ENCODE measurements at regions not wholly inside any gene's neighbourhood (a gene's known extent, or its start where the extent isn't known, plus 50 kb on each side); places are given as distances from the start of the nearest gene placed in this dataset.

DNA sequence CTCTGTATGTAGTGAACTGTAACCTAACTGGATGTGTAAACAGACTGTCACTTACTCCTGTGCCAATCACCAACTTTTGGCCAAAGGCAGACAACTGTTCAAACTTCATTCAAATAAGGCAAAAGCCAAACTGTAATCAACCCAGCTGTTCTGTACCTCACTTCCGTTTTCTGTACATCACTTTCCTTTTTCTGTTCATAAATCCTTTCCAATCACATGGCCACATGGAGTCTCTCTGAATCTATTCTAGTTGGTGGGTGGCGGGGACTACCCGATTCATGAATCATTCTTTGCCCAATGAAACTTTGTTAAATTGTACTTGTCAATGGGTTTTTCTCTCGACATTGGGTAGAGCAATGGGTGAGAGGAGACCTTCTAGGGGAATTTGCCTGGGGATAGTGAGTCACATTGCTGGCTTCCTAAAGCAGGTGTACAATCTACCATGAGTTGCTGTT, 178.3 kb upstream of the RFC3 start:
- H4K20me1 ChIP-seq (ENCODE audit: insufficient read depth, low read length) = no peaks in the 10 kb centered on the region
- H3K9me3 ChIP-seq (ENCODE audit: control insufficient read depth, insufficient read depth, low read length) = no peaks in the 10 kb centered on the region
- H3K14ac ChIP-seq (replicated peaks; ENCODE audit: low read depth, low read length) = 0 out of 2 replicates have a peak overlapping the region, but pooled peaks have one; percentile 37
- H4K91ac ChIP-seq (ENCODE audit: insufficient read depth, low read depth, low read length) = no peak overlapping the region; the same call in 1 of the 2 replicates
- H3K27me3 ChIP-seq (ENCODE audit: control insufficient read depth, insufficient read depth, low read length) = no peaks in the 10 kb centered on the region
- no peak for DNase-seq
- H3K23ac ChIP-seq (ENCODE audit: low read depth, low read length) = no peak overlapping the region
- intact Hi-C loops (cut with micrococcal nuclease) = loop anchor here (5.0 kb wide), 1 partner anchor 83 kb away; no protein-coding TSS in a partner anchor
- dilution Hi-C loops (cut with HindIII; ENCODE audit: low sequenced_read_pairs, unreplicated experiment) = no loop called here
- no peak overlapping the region for H3K9ac ChIP-seq (ENCODE audit: low read depth, low read length)
- BruUV-seq (replicated peaks) = no TSS peak
- no peak overlapping the region for H2AK9ac ChIP-seq (replicated peaks; ENCODE audit: low read depth, low read length, poor library complexity)
- H3K27ac ChIP-seq (ENCODE audit: insufficient read depth, low read length) = no peak overlapping the region
- H2BK20ac ChIP-seq (ENCODE audit: low read depth, low read length) = peak overlapping the region; percentile 38; the same call in 1 of the 2 replicates
- CTCF ChIA-PET = no interaction called here
- in situ Hi-C loops (cut with MboI; ENCODE audit: low sequenced_read_pairs) = no loop called here
- H2AFZ ChIP-seq (replicated peaks; ENCODE audit: low read length, poor library complexity) = no peak overlapping the region
- no peak overlapping the region for H3K56ac ChIP-seq (ENCODE audit: extremely low read depth, insufficient read depth, low read length)
- H3K9me1 ChIP-seq (ENCODE audit: insufficient read depth, low read length) = peaks cover 16% of the 10 kb centered on the region; the same call in 1 of the 2 replicates
- peak overlapping the region; percentile 28; the same call in 1 of the 2 replicates for H3K4ac ChIP-seq (ENCODE audit: low read depth, low read length)
- POLR2A ChIA-PET (ENCODE audit: unreplicated experiment) = no interaction called here
- no peaks in the 10 kb centered on the region for H3K79me1 ChIP-seq (ENCODE audit: low read depth in 1 of 2, low read length in 2 of 2)
- H3K4me3 ChIP-seq (ENCODE audit: insufficient read depth, low read depth, low read length) = no peak overlapping the region
- ATAC-seq (ENCODE audit: low read depth) = no peak
- no peak overlapping the region for H3K4me2 ChIP-seq (ENCODE audit: low read depth, low read length)
- peak overlapping the region; percentile 69; the same call in 2 of the 3 replicates for H2BK15ac ChIP-seq (ENCODE audit: low read depth, low read length)
- WGBS, 2 experiments (ENCODE audit: extremely low coverage in 2 of 2, insufficient read length in 1 of 2) = no CpG with 5 or more reads among the region's 4 CpGs
- peak overlapping the region; percentile 45; the same call in 1 of the 2 replicates for H3K18ac ChIP-seq (ENCODE audit: low read depth, low read length)
- TF ChIP-seq CHD1 (IDR thresholded peaks at IDR 0.05; ENCODE audit: low read depth, low read length) (no peak), RAD21 (IDR thresholded peaks at IDR 0.05; ENCODE audit: low read length) (no peak), RFX5 (IDR thresholded peaks at IDR 0.05; ENCODE audit: low read depth, low read length) (no peak), BHLHE40 (IDR thresholded peaks at IDR 0.05; ENCODE audit: low read depth, low read length) (no peak), SMC3 (IDR thresholded peaks at IDR 0.05; ENCODE audit: low read depth, low read length) (no peak), POLR2A (IDR thresholded peaks at IDR 0.05; ENCODE audit: low read depth, low read length) (no peak), FOS (IDR thresholded peaks at IDR 0.05; ENCODE audit: low read depth, low read length) (no peak), RCOR1 (IDR thresholded peaks at IDR 0.05; ENCODE audit: insufficient replicate concordance, low read length) (no peak)
- peak overlapping the region; percentile 66 for H2AK5ac ChIP-seq (ENCODE audit: low read depth, low read length)
- peak overlapping the region; percentile 60 for H2BK5ac ChIP-seq (ENCODE audit: low read depth, low read length, poor library complexity, severe bottlenecking)
- peaks cover 25% of the 10 kb centered on the region for H3K4me1 ChIP-seq (ENCODE audit: control insufficient read depth, insufficient read depth, low read length)
- H2BK120ac ChIP-seq (ENCODE audit: low read depth, low read length) = peak overlapping the region; percentile 43; the same call in 1 of the 2 replicates
- H3K36me3 ChIP-seq (ENCODE audit: control insufficient read depth, insufficient read depth, low read length) = no peaks in the 10 kb centered on the region
- H4K8ac ChIP-seq (ENCODE audit: low read depth in 2 of 2, low read length in 2 of 2) = no peak overlapping the region; a peak in 1 of 4 replicates
- H4K5ac ChIP-seq (ENCODE audit: low read depth, low read length) = peak overlapping the region; percentile 34; the same call in 1 of the 2 replicates

All from IMR-90 (cell line).